Neural cell (in vitro differentiated cells): ENCODE measurements at regions not wholly inside any gene's neighbourhood (a gene's known extent, or its start where the extent isn't known, plus 50 kb on each side); places are given as distances from the start of the nearest gene placed in this dataset.
"Not testable (repeated sequence)": the region's sequence is repeated elsewhere in the genome, so short reads cannot be mapped to it uniquely, and the experiment has no call there.

Source experiments
- H2AFZ ChIP-seq: fragments of 200-600, 300-800 bp; sonication (generic), shearing (Covaris generic); 2 replicates; pipeline ENCODE4 v1.6.0; 2014; ENCODE audit warnings: low read depth, mild to moderate bottlenecking, antibody characterized with exemption, low read length, moderate library complexity
- H3F3A ChIP-seq: fragments of 200-600 bp; shearing (Covaris generic); 2 replicates; pipeline ENCODE4 v1.6.1; 2016; ENCODE audit warnings: mild to moderate bottlenecking, moderate library complexity, mixed read lengths, antibody characterized with exemption, low read length; ENCODE audit not compliant: insufficient read depth, poor library complexity, severe bottlenecking
- H3K27ac ChIP-seq: fragments of 200-600, 300-800 bp; sonication (generic), shearing (Covaris generic); 2 replicates; pipeline ENCODE4 v1.5.1; 2014; ENCODE audit warnings: mild to moderate bottlenecking, low read length, moderate library complexity
- H3K27me3 ChIP-seq: fragments of 300-800, 200-600 bp; sonication (generic), shearing (Covaris generic); 2 replicates; pipeline ENCODE4 v1.6.0; 2014; ENCODE audit warnings: mild to moderate bottlenecking, low read depth, low read length, moderate library complexity; ENCODE audit not compliant: insufficient read depth
- H3K36me3 ChIP-seq: fragments of 300-800, 200-600 bp; sonication (generic), shearing (Covaris generic); 2 replicates; pipeline ENCODE4 v1.5.1; 2014; ENCODE audit warnings: mild to moderate bottlenecking, antibody characterized with exemption, low read length, moderate library complexity; ENCODE audit not compliant: insufficient read depth
- H3K4me2 ChIP-seq: fragments of 300-800, 200-600 bp; sonication (generic), shearing (Covaris generic); 2 replicates; pipeline ENCODE4 v1.6.0; 2014; ENCODE audit warnings: mild to moderate bottlenecking, low read length
- H3K4me3 ChIP-seq: fragments of 300-800, 200-600 bp; sonication (generic), shearing (Covaris generic); 2 replicates; pipeline ENCODE4 v1.5.1; 2014; ENCODE audit warnings: mild to moderate bottlenecking, low read length, moderate library complexity
- H3K79me2 ChIP-seq: fragments of 200-600 bp; shearing (Covaris generic); replicated peaks from 2 replicates; pipeline ENCODE4 v1.6.0; 2014; ENCODE audit warnings: mild to moderate bottlenecking, low read length, moderate library complexity; ENCODE audit not compliant: insufficient read depth
- H3K9ac ChIP-seq: fragments of 300-800, 200-600 bp; sonication (generic), shearing (Covaris generic); 2 replicates; pipeline ENCODE4 v1.6.1; 2016; ENCODE audit warnings: mild to moderate bottlenecking, low read length, mixed read lengths
- H3K9me2 ChIP-seq: fragments of 200-600 bp; shearing (Covaris generic); 2 replicates; pipeline ENCODE4 v1.6.1; 2016; ENCODE audit warnings: mild to moderate bottlenecking, low read length, mixed read lengths; ENCODE audit not compliant: insufficient read depth
- H3K9me3 ChIP-seq: fragments of 200-600, 300-800 bp; sonication (generic), shearing (Covaris generic); 2 replicates; pipeline ENCODE4 v1.6.1; 2016; ENCODE audit warnings: mild to moderate bottlenecking, mixed run types, low read length, moderate library complexity, mixed read lengths
- H4K20me1 ChIP-seq: fragments of 200-600 bp; shearing (Covaris generic); 2 replicates; pipeline ENCODE4 v1.6.1; 2016; ENCODE audit warnings: mild to moderate bottlenecking, mixed run types; ENCODE audit not compliant: insufficient read depth
- CTCF ChIP-seq: fragments of 450-650 bp; IDR thresholded peaks from 2 replicates; pipeline ENCODE4 v1.5.1; 2014; ENCODE audit warnings: antibody characterized with exemption, mild to moderate bottlenecking, moderate library complexity; ENCODE audit not compliant: poor library complexity, severe bottlenecking
- EP300 ChIP-seq: fragments of 450-650 bp; conservative IDR thresholded peaks from 2 replicates; pipeline ENCODE4 v1.6.1; 2014; ENCODE audit warnings: antibody characterized with exemption, mild to moderate bottlenecking, moderate library complexity; ENCODE audit not compliant: poor library complexity, severe bottlenecking
- EZH2 ChIP-seq: fragments of 200-600, 300-800 bp; shearing (Covaris generic), sonication (generic); IDR thresholded peaks from 2 replicates; pipeline ENCODE4 v1.6.1; 2014; ENCODE audit warnings: antibody characterized with exemption, low read length, borderline replicate concordance, mild to moderate bottlenecking; ENCODE audit not compliant: insufficient read depth, poor library complexity, severe bottlenecking
- MXI1 ChIP-seq: fragments of 450-650 bp; conservative IDR thresholded peaks from 2 replicates; pipeline ENCODE4 v1.6.1; 2014; ENCODE audit warnings: antibody characterized with exemption, mild to moderate bottlenecking; ENCODE audit not compliant: poor library complexity, severe bottlenecking
- POLR2AphosphoS5 ChIP-seq: IDR thresholded peaks from 2 replicates; pipeline ENCODE4 v1.6.1; 2012
- RAD21 ChIP-seq: fragments of 450-650 bp; conservative IDR thresholded peaks from 2 replicates; pipeline ENCODE4 v1.6.1; 2014; ENCODE audit warnings: antibody characterized with exemption, mild to moderate bottlenecking, moderate library complexity
- SMC3 ChIP-seq: fragments of 450-650 bp; conservative IDR thresholded peaks from 2 replicates; pipeline ENCODE4 v1.6.1; 2014; ENCODE audit warnings: antibody characterized with exemption, mild to moderate bottlenecking, moderate library complexity; ENCODE audit not compliant: poor library complexity
- TAF1 ChIP-seq: IDR thresholded peaks from 2 replicates; pipeline ENCODE4 v1.6.1; 2012; ENCODE audit warnings: low read depth
- TF ChIP-seq, protein P1 (sequence below): IDR thresholded peaks from 2 replicates; pipeline ENCODE4 v1.6.1; 2012; ENCODE audit warnings: borderline replicate concordance

GRCh38 chr5:25090854-25091253, 446.1 kb upstream of the CDH10 start:
- Histone ChIP-seq H3K9me2 (no peaks in the 10 kb centered on the region), H3K4me2 (no peak overlapping the region), H3F3A (no peaks in the 10 kb centered on the region), H3K27me3 (no peaks in the 10 kb centered on the region), H3K4me3 (no peak overlapping the region), H3K79me2 (no peaks in the 10 kb centered on the region), H3K36me3 (no peaks in the 10 kb centered on the region), H2AFZ (no peak overlapping the region), H3K9me3 (no peaks in the 10 kb centered on the region), H4K20me1 (no peaks in the 10 kb centered on the region), H3K9ac (no peak overlapping the region), H3K27ac (no peak overlapping the region)
- TF ChIP-seq MXI1 (no peak), POLR2AphosphoS5 (no peak), EZH2 (no peak), EP300 (no peak)
- TF ChIP-seq, protein P1, sequence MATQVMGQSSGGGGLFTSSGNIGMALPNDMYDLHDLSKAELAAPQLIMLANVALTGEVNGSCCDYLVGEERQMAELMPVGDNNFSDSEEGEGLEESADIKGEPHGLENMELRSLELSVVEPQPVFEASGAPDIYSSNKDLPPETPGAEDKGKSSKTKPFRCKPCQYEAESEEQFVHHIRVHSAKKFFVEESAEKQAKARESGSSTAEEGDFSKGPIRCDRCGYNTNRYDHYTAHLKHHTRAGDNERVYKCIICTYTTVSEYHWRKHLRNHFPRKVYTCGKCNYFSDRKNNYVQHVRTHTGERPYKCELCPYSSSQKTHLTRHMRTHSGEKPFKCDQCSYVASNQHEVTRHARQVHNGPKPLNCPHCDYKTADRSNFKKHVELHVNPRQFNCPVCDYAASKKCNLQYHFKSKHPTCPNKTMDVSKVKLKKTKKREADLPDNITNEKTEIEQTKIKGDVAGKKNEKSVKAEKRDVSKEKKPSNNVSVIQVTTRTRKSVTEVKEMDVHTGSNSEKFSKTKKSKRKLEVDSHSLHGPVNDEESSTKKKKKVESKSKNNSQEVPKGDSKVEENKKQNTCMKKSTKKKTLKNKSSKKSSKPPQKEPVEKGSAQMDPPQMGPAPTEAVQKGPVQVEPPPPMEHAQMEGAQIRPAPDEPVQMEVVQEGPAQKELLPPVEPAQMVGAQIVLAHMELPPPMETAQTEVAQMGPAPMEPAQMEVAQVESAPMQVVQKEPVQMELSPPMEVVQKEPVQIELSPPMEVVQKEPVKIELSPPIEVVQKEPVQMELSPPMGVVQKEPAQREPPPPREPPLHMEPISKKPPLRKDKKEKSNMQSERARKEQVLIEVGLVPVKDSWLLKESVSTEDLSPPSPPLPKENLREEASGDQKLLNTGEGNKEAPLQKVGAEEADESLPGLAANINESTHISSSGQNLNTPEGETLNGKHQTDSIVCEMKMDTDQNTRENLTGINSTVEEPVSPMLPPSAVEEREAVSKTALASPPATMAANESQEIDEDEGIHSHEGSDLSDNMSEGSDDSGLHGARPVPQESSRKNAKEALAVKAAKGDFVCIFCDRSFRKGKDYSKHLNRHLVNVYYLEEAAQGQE: no peak

DNA sequence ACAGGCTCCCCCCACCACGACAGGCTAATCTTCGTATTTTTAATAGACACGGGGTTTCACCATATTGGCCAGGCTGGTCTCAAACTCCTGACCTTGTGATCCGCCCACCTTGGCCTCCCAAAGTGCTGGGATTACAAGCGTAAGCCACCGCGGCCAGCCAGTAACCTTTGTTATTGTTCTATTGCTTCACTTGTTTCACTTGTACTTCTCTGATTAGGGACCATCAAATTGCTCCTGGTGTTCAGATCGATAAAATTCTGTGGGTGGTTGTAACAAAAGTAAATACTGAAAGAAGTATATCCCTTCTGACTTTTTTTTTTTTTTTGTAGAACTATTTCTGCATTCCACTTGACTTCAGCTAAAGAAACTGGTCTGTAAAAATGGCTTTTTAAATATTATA, 445.5 kb upstream of the CDH10 start:
- H4K20me1 ChIP-seq: no peaks in the 10 kb centered on the region
- no peaks in the 10 kb centered on the region for H3K9me3 ChIP-seq
- H3K27me3 ChIP-seq: no peaks in the 10 kb centered on the region
- no peak overlapping the region for H2AFZ ChIP-seq
- H3F3A ChIP-seq: no peaks in the 10 kb centered on the region
- H3K36me3 ChIP-seq: no peaks in the 10 kb centered on the region
- H3K79me2 ChIP-seq: no peaks in the 10 kb centered on the region
- H3K27ac ChIP-seq: no peak overlapping the region
- H3K4me3 ChIP-seq: no peak overlapping the region
- H3K9ac ChIP-seq: no peak overlapping the region
- H3K9me2 ChIP-seq: no peaks in the 10 kb centered on the region
- TF ChIP-seq EZH2: no peak
- TF ChIP-seq RAD21: no peak
- TF ChIP-seq TAF1: no peak
- TF ChIP-seq SMC3: no peak
- TF ChIP-seq POLR2AphosphoS5: no peak
- no peak for TF ChIP-seq EP300
- TF ChIP-seq CTCF: no peak
- TF ChIP-seq MXI1: no peak
- TF ChIP-seq, protein P1: no peak
- H3K4me2 ChIP-seq: no peak overlapping the region

DNA sequence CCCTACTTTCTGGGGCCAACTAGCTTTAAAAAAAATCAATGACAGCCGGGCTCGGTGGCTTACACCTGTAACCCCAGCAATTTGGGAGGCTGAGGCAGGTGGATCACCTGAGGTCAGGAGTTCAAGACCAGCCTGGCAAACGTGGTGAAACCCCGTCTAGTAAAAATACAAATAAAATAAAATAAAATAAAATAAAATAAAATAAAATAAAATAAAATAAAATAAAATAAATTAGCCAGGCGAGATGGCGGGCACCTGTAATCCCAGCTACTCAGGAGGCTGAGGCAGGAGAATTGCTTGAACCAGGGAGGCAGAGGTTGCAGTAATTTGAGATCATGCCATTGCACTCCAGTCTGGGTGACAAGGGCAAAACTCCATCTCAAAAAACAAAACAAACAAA, 443.9 kb upstream of the CDH10 start:
- not testable (repeated sequence) for H3K36me3 ChIP-seq, H3K27ac ChIP-seq, H3K79me2 ChIP-seq, H4K20me1 ChIP-seq, H3K9me3 ChIP-seq, H3K9me2 ChIP-seq, H2AFZ ChIP-seq, H3K4me3 ChIP-seq, H3F3A ChIP-seq, H3K27me3 ChIP-seq, H3K9ac ChIP-seq, H3K4me2 ChIP-seq

- not testable (repeated sequence) for H3K27ac ChIP-seq, H3K27me3 ChIP-seq, H3K79me2 ChIP-seq, H3K9me2 ChIP-seq, H4K20me1 ChIP-seq, H3F3A ChIP-seq, H3K4me2 ChIP-seq, H3K9me3 ChIP-seq, H3K9ac ChIP-seq, H3K36me3 ChIP-seq, H3K4me3 ChIP-seq, H2AFZ ChIP-seq
Observed at GRCh38 chr5:25083261-25083660, 438.5 kb upstream of the CDH10 start.
